ENCODE measurements at regions not wholly inside any gene's neighbourhood (a gene's known extent, or its start where the extent isn't known, plus 50 kb on each side); places are given as distances from the start of the nearest gene placed in this dataset.

DNA sequence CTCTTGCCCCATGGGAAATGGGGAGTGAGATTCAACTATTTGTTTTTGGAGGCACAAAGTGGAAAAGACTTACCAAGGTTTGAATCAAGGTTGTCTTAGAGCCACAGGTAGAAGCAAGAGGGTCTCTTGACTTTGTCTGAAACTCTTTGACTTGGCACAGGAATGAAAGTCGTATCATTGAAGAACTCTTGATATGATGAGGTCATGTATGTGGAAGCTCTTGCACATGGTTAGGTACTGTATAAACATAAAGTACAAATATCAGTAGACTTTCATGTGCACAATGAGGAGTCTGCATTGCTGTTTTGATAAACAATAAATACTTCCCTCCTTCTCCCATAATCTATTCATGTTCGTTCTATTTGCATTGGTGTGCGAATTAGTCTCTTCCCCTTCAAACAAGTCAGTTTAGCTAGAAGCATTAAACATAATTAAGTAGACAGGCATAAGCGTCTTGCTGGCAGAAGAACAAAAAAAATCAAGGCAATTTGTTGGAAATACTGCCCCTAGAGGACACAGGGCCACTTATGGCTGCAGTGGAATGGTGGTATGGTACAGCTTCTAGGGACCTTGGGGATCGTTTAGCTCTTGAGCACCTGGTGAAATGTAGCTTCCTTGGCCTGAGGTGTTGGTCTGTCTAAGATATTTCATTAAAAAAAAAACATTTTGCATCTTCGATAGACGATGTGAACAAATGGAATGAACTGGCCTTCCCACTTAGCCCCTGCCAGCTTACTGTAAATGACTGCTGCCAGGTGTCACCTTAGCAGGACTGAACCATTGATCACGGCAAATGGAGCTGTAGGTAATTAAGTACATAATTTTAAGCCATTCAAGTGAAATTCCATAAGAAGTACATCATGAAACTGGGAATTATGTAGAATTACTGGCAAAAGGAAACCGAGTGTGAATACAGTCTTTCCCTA is 218.0 kb upstream of the GALNT2 start:
- H3K36me3 ChIP-seq (replicated peaks in 1 of 2; ENCODE audit: control insufficient read depth in 2 of 2, insufficient read depth in 2 of 2, low read length in 2 of 2), result no peaks in the 10 kb centered on the region
- H3K9me3 ChIP-seq (replicated peaks in 1 of 2; ENCODE audit: control insufficient read depth in 2 of 2, insufficient read depth in 1 of 2, low read depth in 1 of 2, low read length in 2 of 2), result no peaks in the 10 kb centered on the region
- no peak overlapping the region for H2AFZ ChIP-seq (ENCODE audit: low read length)
- no peak overlapping the region for H4K8ac ChIP-seq (ENCODE audit: low read depth, low read length)
- H3K27ac ChIP-seq (replicated peaks; ENCODE audit: low read length), result no peak overlapping the region
- H3K4me2 ChIP-seq (ENCODE audit: insufficient read depth, low read length, poor library complexity, severe bottlenecking), result no peak overlapping the region
- H3K79me1 ChIP-seq (ENCODE audit: low read depth, low read length), result no peaks in the 10 kb centered on the region
- no peak overlapping the region for H3K4ac ChIP-seq (ENCODE audit: low read length)
- no peak overlapping the region for H3K23ac ChIP-seq (ENCODE audit: low read depth, low read length, poor library complexity)
- H2BK5ac ChIP-seq (ENCODE audit: low read length), result no peak overlapping the region
- no peak for DNase-seq (ENCODE audit: low spot score)
- H2BK12ac ChIP-seq (ENCODE audit: low read length), result no peak overlapping the region
- no peak overlapping the region for H3K9ac ChIP-seq (ENCODE audit: low read depth, low read length, poor library complexity)
- H2AK5ac ChIP-seq (ENCODE audit: low read depth, low read length), result no peak overlapping the region
- no peak overlapping the region for H2BK15ac ChIP-seq (ENCODE audit: low read length)
- no peaks in the 10 kb centered on the region for H3K4me1 ChIP-seq (ENCODE audit: control insufficient read depth in 2 of 2, insufficient read depth in 1 of 2, low read depth in 1 of 2, low read length in 2 of 2)
- WGBS, 2 donors (ENCODE audit: extremely low coverage in 2 of 2, insufficient read length in 2 of 2, insufficient replicate concordance in 1 of 2), result no CpG with 5 or more reads among the region's 9 CpGs
- H3K18ac ChIP-seq (ENCODE audit: low read length), result no peak overlapping the region
- H3K14ac ChIP-seq (ENCODE audit: low read length), result no peak overlapping the region
- peaks cover 0 to 15% (median 0%) of the 10 kb centered on the region in 3 experiments for H3K27me3 ChIP-seq (ENCODE audit: control insufficient read depth in 3 of 3, insufficient read depth in 3 of 3, low read depth in 1 of 3, low read length in 3 of 3)
- H2BK120ac ChIP-seq (ENCODE audit: low read depth, low read length), result no peak overlapping the region
- no peak overlapping the region for H3K4me3 ChIP-seq (ENCODE audit: low read length in 2 of 2)
- no peak overlapping the region for H4K91ac ChIP-seq (ENCODE audit: low read depth, low read length, poor library complexity)

DNA sequence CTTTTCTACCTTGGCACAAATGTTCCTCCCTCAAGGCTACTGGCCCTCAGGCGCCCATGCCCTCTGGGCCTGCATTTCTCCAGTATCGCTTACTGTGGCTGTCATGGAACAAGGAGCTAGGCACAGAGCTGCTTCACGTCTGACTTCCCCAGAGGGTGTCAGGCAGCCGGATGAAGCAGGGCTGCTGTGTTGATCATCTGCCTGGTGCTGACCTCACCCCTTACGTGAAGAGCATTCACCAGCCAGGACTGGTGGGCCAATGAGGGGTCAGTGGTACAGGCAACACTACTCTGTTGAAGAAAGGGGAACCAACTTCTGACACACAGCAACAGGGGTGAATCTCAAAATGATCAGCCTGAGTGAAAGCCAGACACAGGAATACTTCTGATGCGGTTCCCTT is 215.5 kb upstream of the GALNT2 start:
- Histone ChIP-seq H4K91ac (ENCODE audit: low read depth, low read length, poor library complexity) (no peak overlapping the region), H3K4ac (ENCODE audit: low read length) (no peak overlapping the region), H3K18ac (ENCODE audit: low read length) (no peak overlapping the region), H3K9me3 (replicated peaks in 1 of 2; ENCODE audit: control insufficient read depth in 2 of 2, insufficient read depth in 1 of 2, low read depth in 1 of 2, low read length in 2 of 2) (no peaks in the 10 kb centered on the region), H3K4me2 (ENCODE audit: insufficient read depth, low read length, poor library complexity, severe bottlenecking) (no peak overlapping the region), H2BK15ac (ENCODE audit: low read length) (no peak overlapping the region), H3K4me1 (ENCODE audit: control insufficient read depth in 2 of 2, insufficient read depth in 1 of 2, low read depth in 1 of 2, low read length in 2 of 2) (no peaks in the 10 kb centered on the region), H4K8ac (ENCODE audit: low read depth, low read length) (no peak overlapping the region), H3K36me3 (replicated peaks in 1 of 2; ENCODE audit: control insufficient read depth in 2 of 2, insufficient read depth in 2 of 2, low read length in 2 of 2) (no peaks in the 10 kb centered on the region), H2BK120ac (ENCODE audit: low read depth, low read length) (no peak overlapping the region), H3K23ac (ENCODE audit: low read depth, low read length, poor library complexity) (no peak overlapping the region), H2AK5ac (ENCODE audit: low read depth, low read length) (no peak overlapping the region), H2AFZ (ENCODE audit: low read length) (no peak overlapping the region), H3K27me3 (ENCODE audit: control insufficient read depth in 3 of 3, insufficient read depth in 3 of 3, low read depth in 1 of 3, low read length in 3 of 3) (peaks cover 0 to 19% (median 0%) of the 10 kb centered on the region in 3 experiments), H3K79me1 (ENCODE audit: low read depth, low read length) (no peaks in the 10 kb centered on the region), H3K9ac (ENCODE audit: low read depth, low read length, poor library complexity) (no peak overlapping the region), H3K4me3 (ENCODE audit: low read length in 2 of 2) (no peak overlapping the region), H2BK12ac (ENCODE audit: low read length) (no peak overlapping the region), H2BK5ac (ENCODE audit: low read length) (no peak overlapping the region), H3K27ac (replicated peaks; ENCODE audit: low read length) (no peak overlapping the region), H3K14ac (ENCODE audit: low read length) (no peak overlapping the region)
- WGBS, 2 donors (ENCODE audit: extremely low coverage in 2 of 2, insufficient read length in 2 of 2, insufficient replicate concordance in 1 of 2), result no CpG with 5 or more reads among the region's 6 CpGs
- DNase-seq (ENCODE audit: low spot score), result no peak

DNA sequence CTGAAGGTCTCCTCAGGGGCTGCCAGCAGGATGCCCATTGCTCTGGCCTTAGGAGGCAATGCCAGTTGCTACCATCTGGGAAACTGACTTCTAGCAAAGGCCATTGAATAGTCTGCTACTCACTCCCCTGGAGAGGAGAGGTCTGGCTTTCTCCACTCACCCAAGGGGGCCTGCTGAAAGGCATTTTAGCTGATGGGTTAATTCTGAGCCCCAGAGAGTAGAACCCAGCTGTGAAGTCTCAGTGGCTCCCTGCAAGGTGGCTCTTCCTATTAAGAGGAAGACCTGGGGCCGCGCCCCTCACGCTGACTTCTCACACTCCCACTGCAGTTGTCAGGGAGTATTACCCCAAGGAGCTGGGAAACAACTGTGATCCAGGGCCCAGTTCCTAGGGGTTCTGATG is 213.3 kb upstream of the GALNT2 start:
- H4K91ac ChIP-seq (ENCODE audit: low read depth, low read length, poor library complexity), result no peak overlapping the region
- H2BK12ac ChIP-seq (ENCODE audit: low read length), result no peak overlapping the region
- H3K14ac ChIP-seq (ENCODE audit: low read length), result no peak overlapping the region
- H3K4ac ChIP-seq (ENCODE audit: low read length), result no peak overlapping the region
- H2BK15ac ChIP-seq (ENCODE audit: low read length), result no peak overlapping the region
- H3K9me3 ChIP-seq (replicated peaks in 1 of 2; ENCODE audit: control insufficient read depth in 2 of 2, insufficient read depth in 1 of 2, low read depth in 1 of 2, low read length in 2 of 2), result no peaks in the 10 kb centered on the region
- no peaks in the 10 kb centered on the region for H3K79me1 ChIP-seq (ENCODE audit: low read depth, low read length)
- H2AFZ ChIP-seq (ENCODE audit: low read length), result no peak overlapping the region
- no peaks in the 10 kb centered on the region for H3K4me1 ChIP-seq (ENCODE audit: control insufficient read depth in 2 of 2, insufficient read depth in 1 of 2, low read depth in 1 of 2, low read length in 2 of 2)
- peaks cover 0 to 19% (median 0%) of the 10 kb centered on the region in 3 experiments for H3K27me3 ChIP-seq (ENCODE audit: control insufficient read depth in 3 of 3, insufficient read depth in 3 of 3, low read depth in 1 of 3, low read length in 3 of 3)
- H2BK120ac ChIP-seq (ENCODE audit: low read depth, low read length), result no peak overlapping the region
- H2AK5ac ChIP-seq (ENCODE audit: low read depth, low read length), result no peak overlapping the region
- H4K8ac ChIP-seq (ENCODE audit: low read depth, low read length), result no peak overlapping the region
- H3K27ac ChIP-seq (replicated peaks; ENCODE audit: low read length), result no peak overlapping the region
- no CpG with 5 or more reads among the region's 3 CpGs for WGBS, 2 donors (ENCODE audit: extremely low coverage in 2 of 2, insufficient read length in 2 of 2, insufficient replicate concordance in 1 of 2)
- no peaks in the 10 kb centered on the region for H3K36me3 ChIP-seq (replicated peaks in 1 of 2; ENCODE audit: control insufficient read depth in 2 of 2, insufficient read depth in 2 of 2, low read length in 2 of 2)
- peak overlapping the region; percentile 16 for H3K18ac ChIP-seq (ENCODE audit: low read length)
- H3K4me2 ChIP-seq (ENCODE audit: insufficient read depth, low read length, poor library complexity, severe bottlenecking), result no peak overlapping the region
- DNase-seq (ENCODE audit: low spot score), result no peak
- no peak overlapping the region for H3K23ac ChIP-seq (ENCODE audit: low read depth, low read length, poor library complexity)
- H2BK5ac ChIP-seq (ENCODE audit: low read length), result no peak overlapping the region
- no peak overlapping the region for H3K4me3 ChIP-seq (ENCODE audit: low read length in 2 of 2)
- H3K9ac ChIP-seq (ENCODE audit: low read depth, low read length, poor library complexity), result no peak overlapping the region

DNA sequence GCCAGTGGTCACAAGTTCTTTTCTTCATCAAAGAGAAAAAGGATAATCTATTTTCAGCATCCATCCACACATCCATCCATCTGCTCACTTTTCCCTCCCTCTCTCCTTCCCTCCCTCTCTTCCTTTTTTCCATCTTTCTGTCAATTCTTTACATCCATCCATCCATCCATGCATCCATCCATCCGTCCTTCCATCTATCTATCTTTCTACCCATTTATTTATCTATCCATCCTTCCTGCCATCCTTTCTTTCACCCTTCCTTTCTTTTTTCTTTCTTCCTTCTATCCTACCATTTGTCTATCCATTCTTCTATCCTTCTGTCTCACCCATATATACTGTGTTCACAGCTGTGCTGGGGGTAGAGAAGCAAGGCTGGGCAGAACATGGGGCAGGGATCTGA is 212.4 kb upstream of the GALNT2 start:
- Histone ChIP-seq H3K18ac (ENCODE audit: low read length) (no peak overlapping the region), H3K4me3 (ENCODE audit: low read length in 2 of 2) (no peak overlapping the region), H2BK5ac (ENCODE audit: low read length) (no peak overlapping the region), H3K36me3 (replicated peaks in 1 of 2; ENCODE audit: control insufficient read depth in 2 of 2, insufficient read depth in 2 of 2, low read length in 2 of 2) (no peaks in the 10 kb centered on the region), H3K27me3 (ENCODE audit: control insufficient read depth in 3 of 3, insufficient read depth in 3 of 3, low read depth in 1 of 3, low read length in 3 of 3) (peaks cover 0 to 21% (median 0%) of the 10 kb centered on the region in 3 experiments), H2AK5ac (ENCODE audit: low read depth, low read length) (no peak overlapping the region), H2BK12ac (ENCODE audit: low read length) (no peak overlapping the region), H2BK15ac (ENCODE audit: low read length) (no peak overlapping the region), H3K14ac (ENCODE audit: low read length) (no peak overlapping the region), H3K9ac (ENCODE audit: low read depth, low read length, poor library complexity) (no peak overlapping the region), H3K4ac (ENCODE audit: low read length) (no peak overlapping the region), H3K4me1 (ENCODE audit: control insufficient read depth in 2 of 2, insufficient read depth in 1 of 2, low read depth in 1 of 2, low read length in 2 of 2) (no peaks in the 10 kb centered on the region), H3K4me2 (ENCODE audit: insufficient read depth, low read length, poor library complexity, severe bottlenecking) (no peak overlapping the region), H4K91ac (ENCODE audit: low read depth, low read length, poor library complexity) (no peak overlapping the region), H3K79me1 (ENCODE audit: low read depth, low read length) (no peaks in the 10 kb centered on the region), H2AFZ (ENCODE audit: low read length) (no peak overlapping the region), H2BK120ac (ENCODE audit: low read depth, low read length) (no peak overlapping the region), H4K8ac (ENCODE audit: low read depth, low read length) (no peak overlapping the region), H3K23ac (ENCODE audit: low read depth, low read length, poor library complexity) (no peak overlapping the region), H3K27ac (replicated peaks; ENCODE audit: low read length) (no peak overlapping the region), H3K9me3 (replicated peaks in 1 of 2; ENCODE audit: control insufficient read depth in 2 of 2, insufficient read depth in 1 of 2, low read depth in 1 of 2, low read length in 2 of 2) (no peaks in the 10 kb centered on the region)
- WGBS, 2 donors (ENCODE audit: extremely low coverage in 2 of 2, insufficient read length in 2 of 2, insufficient replicate concordance in 1 of 2), result 100% methylated on average over 1 of the region's 1 CpG; no CpG with 5 or more reads in 1 of the 2 donors
- no peak for DNase-seq (ENCODE audit: low spot score)
